HG02623 (cell line): ENCODE measurements at regions not wholly inside any gene's neighbourhood (a gene's known extent, or its start where the extent isn't known, plus 50 kb on each side); places are given as distances from the start of the nearest gene placed in this dataset.

Source experiments
- ATAC-seq: cut with Tn5 transposase; IDR thresholded peaks from one replicate; pipeline ENCODE4 v1.9.1; 2021; ENCODE audit warnings: moderate library complexity; ENCODE audit not compliant: unreplicated experiment

DNA sequence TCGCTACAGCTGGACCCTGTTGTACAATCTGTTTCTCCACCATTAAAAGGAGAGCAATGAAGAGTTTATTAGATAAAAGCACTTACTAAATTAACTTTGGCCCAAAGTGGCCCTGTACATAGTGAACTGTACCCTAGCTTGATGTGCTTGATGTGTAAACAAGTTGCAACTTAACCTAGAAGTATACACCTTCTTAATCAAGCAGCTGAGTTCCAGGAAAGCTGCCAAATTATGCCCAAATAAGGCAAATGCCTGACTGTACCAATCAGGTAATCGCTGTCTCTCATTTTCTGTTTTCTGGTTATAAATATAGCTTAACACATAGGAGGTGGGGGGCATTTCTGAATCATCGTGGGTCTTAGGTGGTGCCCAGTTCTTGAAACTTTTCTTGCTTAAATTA lies 704.8 kb upstream of the CBLB start:
- no peak for ATAC-seq

DNA sequence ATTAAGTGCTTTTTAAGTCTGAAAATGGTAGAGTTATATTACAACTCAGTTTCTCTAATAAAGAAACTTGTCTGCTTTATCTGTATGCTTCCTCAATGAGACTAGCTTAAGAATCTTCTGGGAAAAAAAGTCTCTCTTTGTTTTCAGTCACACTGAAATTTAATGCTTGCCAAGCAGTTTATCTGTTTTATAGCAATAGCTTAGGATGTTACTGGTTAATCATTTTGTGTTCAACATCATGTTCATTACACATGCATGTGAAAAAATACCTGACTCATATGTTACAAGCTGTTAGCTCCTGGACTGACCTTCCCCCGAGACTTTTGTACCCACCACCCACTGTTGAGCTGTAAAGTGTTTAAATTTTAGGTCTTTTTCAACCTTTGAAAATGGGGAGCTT lies 706.2 kb upstream of the CBLB start:
- ATAC-seq: no peak

DNA sequence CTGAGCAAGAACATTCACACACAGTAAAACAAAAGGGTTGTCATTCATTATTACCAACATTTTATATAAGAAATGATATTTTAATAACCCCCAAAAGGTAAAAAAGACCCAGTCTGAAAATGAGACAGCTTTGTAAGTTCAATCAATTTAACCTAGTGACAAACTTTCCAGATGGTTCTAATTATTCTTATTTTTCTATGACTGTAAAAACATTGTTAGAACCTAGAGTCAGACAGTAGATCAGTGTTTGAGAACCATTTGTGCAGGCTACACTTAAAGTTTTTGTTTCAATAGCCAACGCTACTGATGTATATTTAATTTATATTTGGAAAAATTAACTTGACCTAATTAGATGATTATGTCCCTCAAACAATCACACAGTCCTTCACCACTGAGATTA lies 708.4 kb upstream of the CBLB start:
- ATAC-seq: no peak

GRCh38 chr3:106578911-106579310 lies 710.1 kb upstream of the CBLB start:
- ATAC-seq: no peak

- ATAC-seq: no peak
These were observed 713.3 kb upstream of the CBLB start for GRCh38 chr3:106582151-106582550.

- ATAC-seq: no peak
These were observed 718.7 kb upstream of the CBLB start for GRCh38 chr3:106587551-106587950.

DNA sequence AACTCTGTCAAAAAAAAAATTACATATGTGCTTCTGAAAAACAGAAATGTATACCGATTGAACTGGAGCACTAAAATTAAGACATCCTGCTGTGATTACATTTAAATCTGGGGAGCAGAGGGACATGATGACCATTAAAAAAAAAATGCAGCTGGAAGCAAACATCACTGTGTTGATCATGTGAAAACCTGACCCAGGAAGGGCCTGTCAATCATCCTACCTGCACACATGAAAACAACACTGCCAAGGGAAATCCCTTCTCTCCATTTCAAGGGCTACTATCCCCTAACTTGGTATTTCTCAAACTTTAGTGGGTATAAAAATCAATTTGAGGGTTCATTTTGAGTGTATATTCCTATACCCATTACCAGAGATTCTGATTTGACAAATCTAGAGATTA lies 719.9 kb upstream of the CBLB start:
- no peak for ATAC-seq

GRCh38 chr3:106589311-106589942 lies 720.6 kb upstream of the CBLB start:
- ATAC-seq: no peak

- no peak for ATAC-seq
These were observed 721.4 kb upstream of the CBLB start for GRCh38 chr3:106590216-106590615.

- ATAC-seq: no peak
These were observed 724.6 kb upstream of the CBLB start for GRCh38 chr3:106593381-106593780.

- ATAC-seq: peak; percentile 95
These were observed 741.0 kb upstream of the CBLB start for GRCh38 chr3:106609666-106610301.

DNA sequence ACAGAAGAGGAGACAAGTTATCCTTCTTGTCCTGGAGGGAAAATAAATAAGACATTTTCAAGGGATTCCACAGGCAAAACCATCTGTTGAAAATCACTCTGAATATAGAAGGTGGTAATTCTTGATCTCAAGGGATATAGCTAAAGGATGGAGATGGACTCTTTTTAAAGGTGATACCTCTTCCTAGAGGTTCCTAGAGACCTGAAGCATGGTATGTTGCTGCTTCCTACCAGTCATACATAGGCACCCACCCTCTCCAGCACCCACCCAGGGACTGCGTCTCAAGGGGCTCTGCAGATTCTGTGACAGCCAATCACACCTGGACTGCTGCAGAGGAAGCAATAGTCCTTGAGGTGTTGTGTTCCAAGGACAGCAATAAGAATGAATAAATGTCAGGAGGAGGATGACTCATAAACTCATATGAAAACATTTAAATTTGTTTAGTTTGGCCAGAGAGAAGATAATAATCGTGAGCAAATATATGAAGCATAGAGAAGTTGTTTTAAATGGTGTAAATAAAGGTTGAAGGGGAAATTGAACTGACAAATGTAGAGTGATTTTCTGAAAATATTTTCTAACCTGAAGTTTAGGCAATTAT lies 741.6 kb upstream of the CBLB start:
- ATAC-seq: no peak

DNA sequence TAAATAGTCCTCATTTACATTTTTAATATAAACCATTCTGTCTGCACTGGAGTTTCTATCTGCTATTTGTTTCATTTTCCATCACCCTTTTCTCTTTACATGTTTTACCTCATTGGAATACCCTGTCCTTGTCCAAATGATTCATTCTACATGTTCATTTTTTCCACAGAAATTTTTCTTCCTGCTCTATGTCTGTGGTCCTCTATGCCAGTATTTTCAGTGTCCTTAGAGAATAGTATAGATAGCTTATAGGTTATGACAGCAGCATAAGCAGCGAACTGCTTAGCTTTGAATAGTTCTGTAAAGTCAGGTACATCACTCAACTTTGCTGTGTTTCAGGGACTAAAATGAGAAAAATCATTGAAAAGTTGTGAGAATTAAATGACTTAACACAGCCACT lies 742.3 kb upstream of the CBLB start:
- ATAC-seq: no peak

DNA sequence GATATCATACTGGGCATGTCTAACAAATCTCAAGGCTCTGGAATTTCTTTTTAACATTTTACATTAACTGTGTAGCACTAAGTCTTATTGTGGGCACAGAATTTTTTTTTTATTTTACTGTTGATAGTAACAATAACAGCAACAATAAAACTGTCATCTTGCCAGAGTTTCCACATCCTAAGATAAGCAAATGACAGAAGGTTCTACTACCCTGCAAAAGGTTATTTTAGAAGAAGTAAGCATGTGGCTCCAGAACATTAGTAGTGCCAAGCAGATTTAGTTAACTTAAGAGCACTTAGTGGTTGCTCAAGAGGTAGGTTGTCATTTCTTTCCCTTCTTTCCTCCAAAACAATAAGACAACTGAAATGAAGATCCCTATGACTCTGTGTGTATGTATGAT lies 743.0 kb upstream of the CBLB start:
- ATAC-seq: no peak

DNA sequence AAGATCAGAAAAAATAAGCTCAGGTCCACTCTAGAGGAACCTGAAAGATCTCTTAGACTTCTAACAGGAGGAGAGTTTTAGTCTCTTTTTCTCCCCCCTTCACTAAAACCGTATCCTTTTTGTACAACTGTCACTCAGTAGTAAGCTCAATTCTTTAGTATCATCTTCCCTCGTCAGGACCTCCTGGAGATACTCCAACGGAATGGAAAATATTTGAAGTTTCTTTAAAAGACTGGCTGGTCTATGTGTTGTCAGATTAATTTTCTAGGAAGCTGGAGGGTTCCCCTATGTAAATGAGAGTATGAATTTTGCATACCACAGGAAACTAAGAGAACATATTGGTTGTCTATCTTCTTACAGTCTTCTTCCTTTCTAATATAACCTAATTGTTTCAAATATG lies 747.7 kb upstream of the CBLB start:
- ATAC-seq: no peak

GRCh38 chr3:106617276-106617675 lies 748.5 kb upstream of the CBLB start:
- no peak for ATAC-seq

DNA sequence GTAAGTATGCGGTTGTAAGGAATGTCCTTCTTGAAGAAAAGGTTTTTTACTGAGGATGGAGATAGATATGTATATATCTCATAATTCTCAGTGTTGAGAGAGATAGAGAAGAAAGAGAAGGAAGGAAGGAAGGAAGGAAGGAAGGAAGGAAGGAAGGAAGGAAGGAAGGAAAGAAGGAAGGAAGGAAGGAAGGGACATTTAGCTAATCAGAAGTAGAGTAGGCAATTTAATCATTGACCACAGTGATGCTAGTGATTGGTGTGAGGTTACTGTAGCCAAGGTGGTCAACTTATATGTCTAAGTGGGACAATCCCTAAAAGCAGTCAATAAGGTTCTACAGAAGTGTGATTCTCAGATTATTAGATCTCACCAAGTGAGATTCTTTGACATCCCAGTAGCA lies 751.8 kb upstream of the CBLB start:
- ATAC-seq: no peak

GRCh38 chr3:106624154-106624553 lies 753.1 kb upstream of the CCDC54 start:
- ATAC-seq: no peak

DNA sequence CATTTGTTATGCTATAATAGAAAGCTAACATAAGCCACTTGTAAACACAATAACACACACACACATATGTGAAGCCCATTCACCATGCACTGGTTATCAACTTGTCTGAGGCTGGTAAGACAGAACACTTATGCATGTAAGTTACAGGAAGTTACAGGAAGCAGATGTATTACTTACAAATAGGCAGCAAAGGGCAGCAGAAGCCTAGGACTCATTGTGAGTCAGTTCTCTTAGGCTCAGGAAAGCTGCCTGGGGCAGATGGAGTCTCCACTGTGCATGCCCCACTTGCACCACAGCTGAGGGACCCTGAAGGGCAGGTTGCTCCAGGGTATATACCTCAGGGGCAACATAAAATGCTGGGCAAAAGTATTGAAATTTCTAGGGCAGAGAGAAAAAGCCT lies 748.8 kb upstream of the CCDC54 start:
- no peak for ATAC-seq

DNA sequence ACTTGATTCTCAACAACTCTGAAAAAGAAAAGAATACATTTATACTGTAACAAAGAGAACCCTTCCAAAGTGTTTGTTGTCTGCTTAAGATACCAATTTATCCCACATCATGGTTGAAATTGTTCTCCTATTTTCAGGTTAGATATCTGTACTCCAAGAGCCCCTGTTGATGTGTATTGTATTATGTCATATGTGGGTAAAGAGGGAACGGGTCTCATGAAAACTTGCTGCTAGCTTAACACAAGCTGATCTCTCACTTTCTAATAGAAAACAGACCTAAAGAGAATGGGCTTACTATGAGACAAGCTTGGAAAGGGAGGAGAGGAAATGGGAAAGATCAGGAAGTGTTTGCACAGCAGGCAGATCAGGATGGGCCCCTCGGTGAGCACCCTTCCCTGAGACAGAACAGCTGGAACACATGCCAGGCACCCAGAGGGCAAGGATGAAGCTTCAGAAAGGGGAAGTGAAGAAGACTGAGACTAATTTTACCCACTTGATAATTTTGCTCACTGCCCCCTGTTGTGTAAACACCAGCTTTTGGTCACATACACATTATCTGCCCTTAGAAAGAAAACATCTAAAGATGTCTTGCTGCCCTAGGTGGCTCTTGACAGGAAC lies 747.9 kb upstream of the CCDC54 start:
- peak; percentile 83 for ATAC-seq

GRCh38 chr3:106631373-106632108 lies 745.7 kb upstream of the CCDC54 start:
- no peak for ATAC-seq

- ATAC-seq: no peak
These were observed 742.0 kb upstream of the CCDC54 start for GRCh38 chr3:106635271-106635670.
